Vagina (tissue), 2 donors: ENCODE measurements at regions not wholly inside any gene's neighbourhood (a gene's known extent, or its start where the extent isn't known, plus 50 kb on each side); places are given as distances from the start of the nearest gene placed in this dataset.

Source experiments
- CTCF ChIP-seq, 3 experiments: fragments of 450-650 bp in 2 of 3; fragments of 200-600 bp in 1 of 3; sonication (generic) in 1 of 3; IDR thresholded peaks; one replicate each; pipeline ENCODE4 v1.5.1; 2017 to 2019; ENCODE audit warnings: antibody characterized with exemption in 3 of 3, mild to moderate bottlenecking in 2 of 3, moderate library complexity in 2 of 3
- POLR2A ChIP-seq, 2 donors: fragments of 450-650 bp; IDR thresholded peaks; one replicate each; pipeline ENCODE4 v1.6.1; 2017; ENCODE audit warnings: antibody characterized with exemption in 2 of 2, mild to moderate bottlenecking in 2 of 2, moderate library complexity in 2 of 2
- POLR2AphosphoS5 ChIP-seq, 2 donors: sonication (generic); formaldehyde crosslinking; IDR thresholded peaks; one replicate each; pipeline ENCODE4 v1.9.0; 2017; ENCODE audit warnings: antibody characterized with exemption in 2 of 2, mild to moderate bottlenecking in 2 of 2, low read depth in 1 of 2; ENCODE audit not compliant: insufficient read depth in 1 of 2

- TF ChIP-seq CTCF (IDR thresholded peaks at IDR 0.05) = no peak
- no peak for TF ChIP-seq POLR2AphosphoS5 (IDR thresholded peaks at IDR 0.05; ENCODE audit: insufficient read depth in 1 of 2, low read depth in 1 of 2)
- TF ChIP-seq POLR2A (IDR thresholded peaks at IDR 0.05) = no peak
Measured at GRCh38 chr12:42015051-42015461, 129.6 kb downstream of the GXYLT1 start.
